ENCODE measurements at regions not wholly inside any gene's neighbourhood (a gene's known extent, or its start where the extent isn't known, plus 50 kb on each side); places are given as distances from the start of the nearest gene placed in this dataset.
"Not testable (repeated sequence)": the region's sequence is repeated elsewhere in the genome, so short reads cannot be mapped to it uniquely, and the experiment has no call there.

- H3K36me3 Mint-ChIP-seq (ENCODE audit: unreplicated experiment) = no peaks in the 10 kb centered on the region
- no peaks in the 10 kb centered on the region for H3K27me3 Mint-ChIP-seq (ENCODE audit: unreplicated experiment)
- H3K27ac Mint-ChIP-seq (ENCODE audit: unreplicated experiment) = peak overlapping the region; percentile 87
- peaks cover 11% of the 10 kb centered on the region for H3K4me1 Mint-ChIP-seq (ENCODE audit: low read depth, unreplicated experiment)
- TF ChIP-seq CTCF (IDR thresholded peaks at IDR 0.05; ENCODE audit: partially characterized antibody, unreplicated experiment) = no peak
- no peak overlapping the region for H3K4me3 Mint-ChIP-seq (ENCODE audit: unreplicated experiment)
- DNase-seq = no peak
- peaks cover 3% of the 10 kb centered on the region for H3K9me3 Mint-ChIP-seq (ENCODE audit: unreplicated experiment)
Observed at GRCh38 chr6:144469144-144469575, 184.0 kb downstream of the UTRN start.

- H3K36me3 Mint-ChIP-seq (ENCODE audit: unreplicated experiment) = not testable (repeated sequence)
Observed at GRCh38 chr6:144470201-144470600, 185.1 kb downstream of the UTRN start.

GRCh38 chr6:144471986-144472385, 186.9 kb downstream of the UTRN start:
- no peak overlapping the region for H3K4me3 Mint-ChIP-seq (ENCODE audit: unreplicated experiment)
- peaks cover 2% of the 10 kb centered on the region for H3K27me3 Mint-ChIP-seq (ENCODE audit: unreplicated experiment)
- no peak for TF ChIP-seq CTCF (IDR thresholded peaks at IDR 0.05; ENCODE audit: partially characterized antibody, unreplicated experiment)
- DNase-seq = no peak
- peaks cover 10% of the 10 kb centered on the region for H3K4me1 Mint-ChIP-seq (ENCODE audit: low read depth, unreplicated experiment)
- H3K36me3 Mint-ChIP-seq (ENCODE audit: unreplicated experiment) = no peaks in the 10 kb centered on the region
- H3K9me3 Mint-ChIP-seq (ENCODE audit: unreplicated experiment) = peaks cover 3% of the 10 kb centered on the region
- H3K27ac Mint-ChIP-seq (ENCODE audit: unreplicated experiment) = no peak overlapping the region

More at GRCh38 chr6:144470201-144470600, 185.1 kb downstream of the UTRN start:
- not testable (repeated sequence) for H3K4me3 Mint-ChIP-seq (ENCODE audit: unreplicated experiment); H3K9me3 Mint-ChIP-seq (ENCODE audit: unreplicated experiment); DNase-seq; H3K27me3 Mint-ChIP-seq (ENCODE audit: unreplicated experiment); H3K27ac Mint-ChIP-seq (ENCODE audit: unreplicated experiment)
- peaks cover 11% of the 10 kb centered on the region for H3K4me1 Mint-ChIP-seq (ENCODE audit: low read depth, unreplicated experiment)

- Mint-ChIP-seq H3K27ac (ENCODE audit: unreplicated experiment) (no peak overlapping the region), H3K4me3 (ENCODE audit: unreplicated experiment) (no peak overlapping the region), H3K36me3 (ENCODE audit: unreplicated experiment) (no peaks in the 10 kb centered on the region), H3K9me3 (ENCODE audit: unreplicated experiment) (peaks cover 3% of the 10 kb centered on the region), H3K4me1 (ENCODE audit: low read depth, unreplicated experiment) (peaks cover 3% of the 10 kb centered on the region), H3K27me3 (ENCODE audit: unreplicated experiment) (peaks cover 2% of the 10 kb centered on the region)
- DNase-seq = no peak
- TF ChIP-seq CTCF (IDR thresholded peaks at IDR 0.05; ENCODE audit: partially characterized antibody, unreplicated experiment) = no peak
Observed at GRCh38 chr6:144474290-144474689, 189.2 kb downstream of the UTRN start.

- Mint-ChIP-seq H3K27me3 (ENCODE audit: unreplicated experiment) (peaks cover 2% of the 10 kb centered on the region), H3K4me3 (ENCODE audit: unreplicated experiment) (no peak overlapping the region), H3K27ac (ENCODE audit: unreplicated experiment) (no peak overlapping the region), H3K4me1 (ENCODE audit: low read depth, unreplicated experiment) (no peaks in the 10 kb centered on the region), H3K36me3 (ENCODE audit: unreplicated experiment) (no peaks in the 10 kb centered on the region), H3K9me3 (ENCODE audit: unreplicated experiment) (peaks cover under 1% of the 10 kb centered on the region)
- no peak for DNase-seq
- no peak for TF ChIP-seq CTCF (IDR thresholded peaks at IDR 0.05; ENCODE audit: partially characterized antibody, unreplicated experiment)
Observed at GRCh38 chr6:144474904-144475303, 189.8 kb downstream of the UTRN start.

- H3K9me3 Mint-ChIP-seq (ENCODE audit: unreplicated experiment) = no peaks in the 10 kb centered on the region
- no peak overlapping the region for H3K4me3 Mint-ChIP-seq (ENCODE audit: unreplicated experiment)
- H3K27ac Mint-ChIP-seq (ENCODE audit: unreplicated experiment) = no peak overlapping the region
- H3K36me3 Mint-ChIP-seq (ENCODE audit: unreplicated experiment) = no peaks in the 10 kb centered on the region
- peaks cover 2% of the 10 kb centered on the region for H3K27me3 Mint-ChIP-seq (ENCODE audit: unreplicated experiment)
- no peaks in the 10 kb centered on the region for H3K4me1 Mint-ChIP-seq (ENCODE audit: low read depth, unreplicated experiment)
- no peak for DNase-seq
- TF ChIP-seq CTCF (IDR thresholded peaks at IDR 0.05; ENCODE audit: partially characterized antibody, unreplicated experiment) = no peak
Observed at GRCh38 chr6:144475411-144475810, 190.3 kb downstream of the UTRN start.
